Karpas-422 (cell line): ENCODE measurements at regions not wholly inside any gene's neighbourhood (a gene's known extent, or its start where the extent isn't known, plus 50 kb on each side); places are given as distances from the start of the nearest gene placed in this dataset.
"Not testable (repeated sequence)": the region's sequence is repeated elsewhere in the genome, so short reads cannot be mapped to it uniquely, and the experiment has no call there.

ENCODE experiments used
- DNase-seq: peaks from one replicate; pipeline ENCODE4 v3.0.0-alpha.2; 2015
- H2AFZ ChIP-seq: fragments of 200-600 bp; sonication (generic); 2 replicates; pipeline ENCODE4 v1.6.1; 2014; ENCODE audit warnings: antibody characterized with exemption, low read length, mixed read lengths
- H3K27ac ChIP-seq: fragments of 200-600 bp; sonication (generic); 2 replicates; pipeline ENCODE4 v1.5.1; 2014; ENCODE audit warnings: mild to moderate bottlenecking, low read length, moderate library complexity
- H3K27me3 ChIP-seq: fragments of 200-600 bp; sonication (generic); 2 replicates; pipeline ENCODE4 v1.6.1; 2014; ENCODE audit warnings: low read length, mixed read lengths
- H3K36me3 ChIP-seq: fragments of 200-600 bp; sonication (generic); 2 replicates; pipeline ENCODE4 v1.6.1; 2014; ENCODE audit warnings: low read length, mixed read lengths; ENCODE audit not compliant: insufficient read depth
- H3K4me1 ChIP-seq: fragments of 200-600 bp; sonication (generic); 2 replicates; pipeline ENCODE4 v1.6.1; 2014; ENCODE audit warnings: mild to moderate bottlenecking, low read length, mixed read lengths
- H3K4me2 ChIP-seq: fragments of 200-600 bp; sonication (generic); 2 replicates; pipeline ENCODE4 v1.6.1; 2014; ENCODE audit warnings: low read length, low read depth, mild to moderate bottlenecking; ENCODE audit not compliant: poor library complexity, severe bottlenecking
- H3K4me3 ChIP-seq: fragments of 200-600 bp; sonication (generic); 2 replicates; pipeline ENCODE4 v1.5.1; 2014; ENCODE audit warnings: mild to moderate bottlenecking, antibody characterized with exemption, low read length, mixed read lengths
- H3K79me2 ChIP-seq: fragments of 200-600 bp; sonication (generic); 2 replicates; pipeline ENCODE4 v1.6.1; 2014; ENCODE audit warnings: mild to moderate bottlenecking, low read length, mixed read lengths
- H3K9ac ChIP-seq: fragments of 200-600 bp; sonication (generic); 2 replicates; pipeline ENCODE4 v1.6.0; 2014; ENCODE audit warnings: low read length
- H3K9me2 ChIP-seq: fragments of 200-600 bp; sonication (generic), shearing (Covaris generic); replicated peaks from 2 replicates; pipeline ENCODE4 v1.6.0; 2014; ENCODE audit warnings: mild to moderate bottlenecking, low read length, moderate library complexity; ENCODE audit not compliant: insufficient read depth
- H3K9me3 ChIP-seq: fragments of 300-700, 200-600 bp; sonication (generic); 2 replicates; pipeline ENCODE4 v1.6.1; 2014; ENCODE audit warnings: low read length, mixed read lengths
- H4K20me1 ChIP-seq: fragments of 200-600 bp; sonication (generic); 2 replicates; pipeline ENCODE4 v1.6.1; 2014; ENCODE audit warnings: mild to moderate bottlenecking, antibody characterized with exemption, low read length, low read depth; ENCODE audit not compliant: insufficient read depth

DNA sequence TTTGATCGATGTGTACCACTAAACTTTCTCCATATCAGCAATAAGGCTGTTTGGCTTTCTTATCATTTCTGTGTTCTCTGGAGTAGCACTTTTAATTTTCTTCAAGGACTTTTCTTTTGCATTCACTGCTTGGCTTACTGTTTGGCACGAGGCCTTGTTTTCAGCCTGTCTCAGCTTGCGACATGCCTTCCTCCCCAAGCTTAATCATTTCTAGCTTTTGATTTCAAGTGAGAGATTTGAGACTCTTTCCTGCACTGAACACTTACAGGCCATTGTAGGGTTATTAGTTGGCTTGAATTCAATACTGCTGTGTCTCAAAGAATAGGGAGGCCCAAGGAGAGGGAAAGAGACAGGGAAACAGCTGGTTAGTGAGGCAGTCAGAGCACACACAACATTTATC, 120.6 kb upstream of the KCND3 start:
- no peaks in the 10 kb centered on the region for H3K27me3 ChIP-seq
- no peak for DNase-seq
- no peaks in the 10 kb centered on the region for H4K20me1 ChIP-seq
- no peaks in the 10 kb centered on the region for H3K4me1 ChIP-seq
- H3K9me2 ChIP-seq = 0 out of 2 replicates have a peak, but pooled peaks cover 4% of the 10 kb centered on the region
- H3K79me2 ChIP-seq = no peaks in the 10 kb centered on the region
- H3K36me3 ChIP-seq = no peaks in the 10 kb centered on the region
- no peak overlapping the region for H3K4me2 ChIP-seq
- H2AFZ ChIP-seq = no peak overlapping the region
- H3K9ac ChIP-seq = no peak overlapping the region
- no peak overlapping the region for H3K27ac ChIP-seq
- H3K4me3 ChIP-seq = no peak overlapping the region
- H3K9me3 ChIP-seq = no peaks in the 10 kb centered on the region

DNA sequence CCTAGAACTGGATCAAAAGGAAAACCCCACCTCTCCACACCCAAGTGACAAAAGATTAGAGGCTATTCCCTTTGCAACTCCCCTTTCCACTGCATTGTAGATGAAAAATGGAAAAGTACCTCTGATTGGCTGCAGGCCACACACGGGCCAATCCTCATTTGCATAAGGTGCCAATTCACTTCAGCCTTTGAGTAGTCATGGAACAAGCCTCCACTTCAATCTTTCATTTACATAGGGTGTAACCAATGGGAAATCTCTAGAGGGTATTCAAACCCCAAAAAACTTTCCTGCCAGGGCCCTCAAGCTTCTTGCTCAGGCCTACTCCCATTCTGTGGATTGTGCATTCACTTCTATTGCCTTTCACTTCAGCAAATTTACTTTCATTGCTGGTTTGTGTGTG, 122.3 kb upstream of the KCND3 start:
- no peak overlapping the region for H3K9ac ChIP-seq
- no peak for DNase-seq
- H3K79me2 ChIP-seq = no peaks in the 10 kb centered on the region
- H3K36me3 ChIP-seq = no peaks in the 10 kb centered on the region
- H3K27me3 ChIP-seq = no peaks in the 10 kb centered on the region
- H3K9me3 ChIP-seq = no peaks in the 10 kb centered on the region
- no peak overlapping the region for H3K4me2 ChIP-seq
- H2AFZ ChIP-seq = no peak overlapping the region
- H4K20me1 ChIP-seq = no peaks in the 10 kb centered on the region
- H3K4me3 ChIP-seq = no peak overlapping the region
- 0 out of 2 replicates have a peak, but pooled peaks cover 4% of the 10 kb centered on the region for H3K9me2 ChIP-seq
- no peak overlapping the region for H3K27ac ChIP-seq
- no peaks in the 10 kb centered on the region for H3K4me1 ChIP-seq

DNA sequence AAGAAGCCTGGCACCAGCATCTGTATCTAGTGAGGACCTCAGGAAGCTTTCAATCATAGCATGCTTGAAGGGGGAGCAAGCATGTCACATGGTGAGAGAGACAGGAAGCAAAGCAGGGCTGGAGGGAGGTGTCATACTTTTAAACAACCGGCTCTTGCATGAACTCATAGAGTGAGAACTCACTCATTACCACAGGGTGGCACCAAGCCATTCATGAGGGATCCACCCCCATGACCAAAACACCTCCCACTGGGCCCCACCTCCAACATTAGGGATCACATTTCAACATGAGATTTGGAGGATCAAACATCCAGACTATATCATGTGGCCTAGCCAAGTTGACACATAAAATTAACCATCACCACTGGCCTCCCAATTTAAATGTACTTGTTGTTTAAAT, 125.1 kb upstream of the KCND3 start:
- Histone ChIP-seq H3K36me3 (no peaks in the 10 kb centered on the region), H3K4me3 (no peak overlapping the region)
- DNase-seq = peak; percentile 57

DNA sequence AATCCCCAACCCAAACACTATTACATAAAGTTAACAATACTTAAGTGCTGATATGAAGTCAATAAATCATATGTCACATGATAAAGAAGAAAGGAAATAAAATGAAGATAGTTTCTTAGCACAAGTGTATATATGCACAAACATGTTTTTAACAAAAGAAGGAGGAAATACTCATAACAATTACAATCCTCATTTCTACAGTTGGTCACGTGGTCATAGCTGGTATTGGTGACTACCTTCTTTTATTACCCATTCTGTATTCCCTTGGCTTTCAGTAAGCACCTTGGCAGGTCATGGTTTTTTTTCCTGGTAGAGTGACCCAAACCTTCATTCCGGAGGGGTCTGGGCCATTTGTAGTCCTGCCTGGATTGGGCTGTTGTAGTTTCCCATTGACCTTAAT, 137.1 kb upstream of the KCND3 start:
- Histone ChIP-seq H3K9me3 (no peaks in the 10 kb centered on the region), H3K4me2 (no peak overlapping the region), H3K79me2 (no peaks in the 10 kb centered on the region), H3K4me3 (no peak overlapping the region), H3K9ac (no peak overlapping the region), H3K4me1 (no peaks in the 10 kb centered on the region), H4K20me1 (no peaks in the 10 kb centered on the region), H3K27me3 (no peaks in the 10 kb centered on the region), H3K36me3 (no peaks in the 10 kb centered on the region), H3K27ac (no peak overlapping the region), H3K9me2 (no peaks in the 10 kb centered on the region), H2AFZ (no peak overlapping the region)
- DNase-seq = no peak

More for the DNA sequence above, 125.1 kb upstream of the KCND3 start:
- no peaks in the 10 kb centered on the region for H3K4me1 ChIP-seq
- H3K9me2 ChIP-seq = 0 out of 2 replicates have a peak, but pooled peaks cover 4% of the 10 kb centered on the region
- H3K4me2 ChIP-seq = no peak overlapping the region
- no peak overlapping the region for H3K9ac ChIP-seq
- H2AFZ ChIP-seq = no peak overlapping the region
- no peaks in the 10 kb centered on the region for H3K27me3 ChIP-seq
- no peaks in the 10 kb centered on the region for H3K9me3 ChIP-seq
- H3K79me2 ChIP-seq = no peaks in the 10 kb centered on the region
- H4K20me1 ChIP-seq = no peaks in the 10 kb centered on the region
- no peak overlapping the region for H3K27ac ChIP-seq

- not testable (repeated sequence) for H3K27me3 ChIP-seq, H3K27ac ChIP-seq, H3K4me2 ChIP-seq, DNase-seq, H4K20me1 ChIP-seq, H3K4me3 ChIP-seq, H3K4me1 ChIP-seq, H3K9ac ChIP-seq, H3K36me3 ChIP-seq, H3K9me2 ChIP-seq, H3K79me2 ChIP-seq, H3K9me3 ChIP-seq, H2AFZ ChIP-seq
These were observed 138.1 kb upstream of the KCND3 start for GRCh38 chr1:112127606-112128005.

DNA sequence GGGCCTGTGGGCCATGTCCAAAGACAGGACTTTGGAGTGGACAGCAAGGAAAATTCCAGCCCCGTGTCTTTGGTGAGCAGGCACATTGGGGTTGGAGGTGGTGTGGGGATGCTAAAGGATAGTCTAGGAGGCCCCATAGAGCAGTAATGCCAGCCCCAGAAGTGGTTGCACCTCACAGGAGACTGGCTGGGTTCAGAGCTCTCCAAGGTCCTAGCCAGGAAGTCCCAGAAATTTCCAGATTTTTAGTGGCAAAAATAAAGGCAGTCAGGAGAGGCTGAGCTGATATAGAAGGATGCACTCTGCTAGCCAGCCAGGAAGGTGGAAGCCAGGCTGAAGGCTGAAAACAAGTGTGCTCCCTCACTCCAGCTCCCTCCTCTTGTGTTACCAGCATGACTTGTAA, 144.0 kb upstream of the KCND3 start:
- no peak overlapping the region for H3K9ac ChIP-seq
- no peaks in the 10 kb centered on the region for H3K27me3 ChIP-seq
- H2AFZ ChIP-seq = no peak overlapping the region
- DNase-seq = no peak
- H3K36me3 ChIP-seq = no peaks in the 10 kb centered on the region
- no peaks in the 10 kb centered on the region for H3K79me2 ChIP-seq
- H4K20me1 ChIP-seq = no peaks in the 10 kb centered on the region
- H3K4me2 ChIP-seq = no peak overlapping the region
- no peak overlapping the region for H3K4me3 ChIP-seq
- H3K9me3 ChIP-seq = no peaks in the 10 kb centered on the region
- H3K9me2 ChIP-seq = no peaks in the 10 kb centered on the region
- H3K27ac ChIP-seq = no peak overlapping the region
- no peaks in the 10 kb centered on the region for H3K4me1 ChIP-seq

DNA sequence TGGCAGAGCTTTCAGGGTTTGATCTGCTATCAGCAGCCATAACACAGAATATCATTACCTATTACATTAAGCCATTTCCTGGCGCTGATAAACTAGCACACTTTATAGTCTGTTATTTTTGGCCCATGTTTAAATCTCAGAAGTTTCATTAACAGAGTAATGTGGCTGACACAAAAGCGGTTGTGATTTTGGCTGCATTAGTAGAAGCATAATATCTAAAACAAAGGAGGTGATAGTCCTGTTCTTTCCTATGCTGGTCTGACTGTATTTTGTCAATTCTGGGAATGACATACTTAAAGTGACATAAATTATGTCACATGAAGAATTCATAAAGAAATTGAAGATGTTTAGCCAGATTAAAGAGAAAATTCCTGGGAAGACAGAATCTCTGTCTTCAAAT, 151.3 kb upstream of the KCND3 start:
- Histone ChIP-seq H2AFZ (no peak overlapping the region), H3K79me2 (no peaks in the 10 kb centered on the region), H3K9me2 (no peaks in the 10 kb centered on the region), H4K20me1 (no peaks in the 10 kb centered on the region), H3K4me2 (no peak overlapping the region), H3K4me1 (no peaks in the 10 kb centered on the region), H3K36me3 (no peaks in the 10 kb centered on the region), H3K27me3 (no peaks in the 10 kb centered on the region), H3K4me3 (no peak overlapping the region), H3K9me3 (no peaks in the 10 kb centered on the region), H3K9ac (no peak overlapping the region), H3K27ac (no peak overlapping the region)
- DNase-seq = no peak

- H4K20me1 ChIP-seq = no peaks in the 10 kb centered on the region
- no peak overlapping the region for H3K4me3 ChIP-seq
- no peaks in the 10 kb centered on the region for H3K36me3 ChIP-seq
- H2AFZ ChIP-seq = no peak overlapping the region
- H3K9me2 ChIP-seq = no peaks in the 10 kb centered on the region
- no peaks in the 10 kb centered on the region for H3K9me3 ChIP-seq
- DNase-seq = no peak
- no peak overlapping the region for H3K9ac ChIP-seq
- no peaks in the 10 kb centered on the region for H3K27me3 ChIP-seq
- no peak overlapping the region for H3K27ac ChIP-seq
- no peak overlapping the region for H3K4me2 ChIP-seq
- no peaks in the 10 kb centered on the region for H3K4me1 ChIP-seq
- H3K79me2 ChIP-seq = no peaks in the 10 kb centered on the region
These were observed 151.8 kb upstream of the KCND3 start for GRCh38 chr1:112141301-112141700.

- Histone ChIP-seq H3K4me1 (no peaks in the 10 kb centered on the region), H3K79me2 (no peaks in the 10 kb centered on the region), H3K36me3 (no peaks in the 10 kb centered on the region), H4K20me1 (no peaks in the 10 kb centered on the region), H3K9me2 (no peaks in the 10 kb centered on the region), H3K9me3 (no peaks in the 10 kb centered on the region), H3K9ac (no peak overlapping the region), H3K4me2 (no peak overlapping the region), H3K27ac (no peak overlapping the region), H3K4me3 (no peak overlapping the region), H3K27me3 (no peaks in the 10 kb centered on the region), H2AFZ (no peak overlapping the region)
- no peak for DNase-seq
These were observed 152.5 kb upstream of the KCND3 start for GRCh38 chr1:112141923-112142322.
